HG02943 (cell line): ENCODE measurements at regions not wholly inside any gene's neighbourhood (a gene's known extent, or its start where the extent isn't known, plus 50 kb on each side); places are given as distances from the start of the nearest gene placed in this dataset.
"Not testable (repeated sequence)": the region's sequence is repeated elsewhere in the genome, so short reads cannot be mapped to it uniquely, and the experiment has no call there.

Experiments
- ATAC-seq: cut with Tn5 transposase; IDR thresholded peaks from one replicate; pipeline ENCODE4 v1.9.1; 2021; ENCODE audit warnings: mild to moderate bottlenecking, low read depth, moderate library complexity; ENCODE audit not compliant: unreplicated experiment

GRCh38 chr7:92925876-92926696 is 89.7 kb upstream of the CDK6 start:
- ATAC-seq, result no peak

- no peak for ATAC-seq
Observed at GRCh38 chr7:92924800-92925199, 88.4 kb upstream of the CDK6 start.

- ATAC-seq, result no peak
Observed at GRCh38 chr7:92917230-92917629, 80.9 kb upstream of the CDK6 start.

- no peak for ATAC-seq
Observed at GRCh38 chr7:92916770-92917224, 80.4 kb upstream of the CDK6 start.

- no peak for ATAC-seq
Observed at GRCh38 chr7:92915348-92915747, 79.0 kb upstream of the CDK6 start.

GRCh38 chr7:92914645-92915044 is 78.3 kb upstream of the CDK6 start:
- no peak for ATAC-seq

GRCh38 chr7:92913849-92914248 is 77.5 kb upstream of the CDK6 start:
- ATAC-seq, result no peak

- ATAC-seq, result no peak
Observed at GRCh38 chr7:92910976-92911375, 74.6 kb upstream of the CDK6 start.

GRCh38 chr7:92909686-92910475 is 73.5 kb upstream of the CDK6 start:
- ATAC-seq, result no peak

GRCh38 chr7:92904244-92905131 is 68.1 kb upstream of the CDK6 start:
- ATAC-seq, result peak; percentile 99

GRCh38 chr7:92898798-92899197 is 62.4 kb upstream of the CDK6 start:
- no peak for ATAC-seq

GRCh38 chr7:92894857-92895256 is 58.5 kb upstream of the CDK6 start:
- not testable (repeated sequence) for ATAC-seq

- no peak for ATAC-seq
Observed at GRCh38 chr7:92889081-92889480, 52.7 kb upstream of the CDK6 start.
